Keratinocyte (primary cell): ENCODE measurements at regions not wholly inside any gene's neighbourhood (a gene's known extent, or its start where the extent isn't known, plus 50 kb on each side); places are given as distances from the start of the nearest gene placed in this dataset.

Experiments
- DNase-seq: peaks from one replicate; pipeline ENCODE4 v3.0.0-alpha.2; 2011; ENCODE audit warnings: low read depth, missing footprints, low spot score
- FAIRE-seq: peaks from 2 replicates; lab custom pipeline; 2011; peaks lifted over from hg19 to GRCh38; lab: Jason Lieb, UNC
- H2AFZ ChIP-seq: 2 replicates; pipeline ENCODE4 v1.6.0; 2012; ENCODE audit warnings: low read length, control low read depth, inconsistent platforms; ENCODE audit not compliant: control insufficient read depth
- H3K27ac ChIP-seq: 2 replicates; pipeline ENCODE4 v1.5.1; 2011; ENCODE audit warnings: low read length; ENCODE audit not compliant: control insufficient read depth, insufficient read depth
- H3K27me3 ChIP-seq: 3 replicates; pipeline ENCODE4 v1.6.0; 2011; ENCODE audit warnings: low read length; ENCODE audit not compliant: control insufficient read depth, insufficient read depth; ENCODE audit errors: extremely low read depth
- H3K36me3 ChIP-seq, 2 experiments: 2 replicates in 1 of 2; 3 replicates in 1 of 2; pipeline ENCODE4 v1.5.1; 2011; ENCODE audit warnings: low read length in 2 of 2, mild to moderate bottlenecking in 1 of 2; ENCODE audit not compliant: control insufficient read depth in 2 of 2, insufficient read depth in 2 of 2; ENCODE audit errors: extremely low read depth in 1 of 2
- H3K4me1 ChIP-seq: 3 replicates; pipeline ENCODE4 v1.5.1; 2011; ENCODE audit warnings: low read length; ENCODE audit not compliant: control insufficient read depth, insufficient read depth; ENCODE audit errors: extremely low read depth
- H3K4me2 ChIP-seq: 3 replicates; pipeline ENCODE4 v1.6.0; 2011; ENCODE audit warnings: low read depth, low read length; ENCODE audit not compliant: control insufficient read depth, insufficient read depth; ENCODE audit errors: extremely low read depth
- H3K4me3 ChIP-seq, 3 experiments: fragments of 200-600 bp in 1 of 3; sonication (generic) in 1 of 3; 2 replicates in 2 of 3; 3 replicates in 1 of 3; pipeline ENCODE4 v1.5.1; 2011 to 2016; ENCODE audit warnings: low read length in 3 of 3, mild to moderate bottlenecking in 3 of 3, control low read depth in 2 of 3, inconsistent platforms in 1 of 3, low read depth in 1 of 3, mixed read lengths in 1 of 3, mixed run types in 1 of 3, moderate library complexity in 1 of 3; ENCODE audit not compliant: control insufficient read depth in 2 of 3, insufficient read depth in 2 of 3; ENCODE audit errors: extremely low read depth in 1 of 3
- H3K79me2 ChIP-seq: 2 replicates; pipeline ENCODE4 v1.6.0; 2012; ENCODE audit warnings: low read length; ENCODE audit not compliant: control insufficient read depth, insufficient read depth
- H3K9ac ChIP-seq: 3 replicates; pipeline ENCODE4 v1.6.0; 2011; ENCODE audit warnings: low read length; ENCODE audit not compliant: control insufficient read depth, insufficient read depth; ENCODE audit errors: extremely low read depth
- H3K9me1 ChIP-seq: 3 replicates; pipeline ENCODE4 v1.6.0; 2011; ENCODE audit warnings: low read length; ENCODE audit not compliant: control insufficient read depth, insufficient read depth; ENCODE audit errors: extremely low read depth
- H3K9me3 ChIP-seq: 2 replicates; pipeline ENCODE4 v1.5.1; 2012; ENCODE audit warnings: low read depth, low read length; ENCODE audit not compliant: control insufficient read depth
- H4K20me1 ChIP-seq: 3 replicates; pipeline ENCODE4 v1.6.0; 2011; ENCODE audit warnings: low read length; ENCODE audit not compliant: control insufficient read depth, insufficient read depth; ENCODE audit errors: extremely low read depth
- EZH2 ChIP-seq: IDR thresholded peaks from one replicate; pipeline ENCODE4 v1.6.1; 2012; ENCODE audit warnings: inconsistent platforms, mild to moderate bottlenecking, low read length, moderate library complexity
- dilution Hi-C: fragments of 300-500 bp; cut with MboI; formaldehyde crosslinking; loops from one replicate; pipeline ENCODE4 v1.7.0; 2020; ENCODE audit warnings: low sequenced_read_pairs; ENCODE audit not compliant: extremely low pct_ligation_motif_present
- TF ChIP-seq, protein P1 (sequence below), 3 experiments: IDR thresholded peaks in 1 of 3; conservative IDR thresholded peaks in 1 of 3; optimal IDR thresholded peaks in 1 of 3; 2 replicates in 2 of 3; 3 replicates in 1 of 3; pipeline versions ENCODE3 to v1.5.1; 2011; ENCODE audit warnings: low read length in 3 of 3, mild to moderate bottlenecking in 3 of 3, moderate library complexity in 2 of 3, control low read depth in 1 of 3, inconsistent platforms in 1 of 3; ENCODE audit not compliant: insufficient read depth in 2 of 3; ENCODE audit errors: extremely low read depth in 1 of 3

DNA sequence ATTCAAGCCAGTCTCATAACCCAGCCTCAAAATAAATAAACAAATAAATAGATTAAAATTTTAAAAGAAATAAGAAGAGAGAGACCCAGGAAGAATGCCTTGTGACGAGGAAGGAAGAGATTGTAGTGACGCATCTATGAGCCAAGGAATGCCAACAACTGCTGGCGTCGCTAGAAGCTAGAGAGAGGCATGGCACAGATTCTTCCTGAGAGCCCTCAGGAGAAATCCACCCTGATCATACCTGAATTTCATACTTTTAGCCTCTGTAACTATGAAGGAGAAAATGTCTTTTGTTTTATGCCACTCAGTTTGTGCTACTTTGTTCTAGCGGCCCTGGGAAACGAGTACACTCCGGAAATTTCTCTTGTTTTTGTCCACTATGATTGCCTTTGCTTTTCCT lies 103.9 kb downstream of the C9orf50 start:
- Histone ChIP-seq H3K27me3 (no peaks in the 10 kb centered on the region), H3K79me2 (no peaks in the 10 kb centered on the region), H3K36me3 (no peaks in the 10 kb centered on the region), H3K4me3 (no peak overlapping the region), H3K27ac (no peak overlapping the region), H3K4me2 (no peak overlapping the region), H2AFZ (no peak overlapping the region), H3K9me3 (peaks cover 10% of the 10 kb centered on the region), H3K9me1 (no peaks in the 10 kb centered on the region), H4K20me1 (no peaks in the 10 kb centered on the region), H3K4me1 (no peaks in the 10 kb centered on the region), H3K9ac (no peak overlapping the region)
- FAIRE-seq: no peak
- dilution Hi-C loops: no loop called here
- DNase-seq: no peak
- TF ChIP-seq, protein P1, sequence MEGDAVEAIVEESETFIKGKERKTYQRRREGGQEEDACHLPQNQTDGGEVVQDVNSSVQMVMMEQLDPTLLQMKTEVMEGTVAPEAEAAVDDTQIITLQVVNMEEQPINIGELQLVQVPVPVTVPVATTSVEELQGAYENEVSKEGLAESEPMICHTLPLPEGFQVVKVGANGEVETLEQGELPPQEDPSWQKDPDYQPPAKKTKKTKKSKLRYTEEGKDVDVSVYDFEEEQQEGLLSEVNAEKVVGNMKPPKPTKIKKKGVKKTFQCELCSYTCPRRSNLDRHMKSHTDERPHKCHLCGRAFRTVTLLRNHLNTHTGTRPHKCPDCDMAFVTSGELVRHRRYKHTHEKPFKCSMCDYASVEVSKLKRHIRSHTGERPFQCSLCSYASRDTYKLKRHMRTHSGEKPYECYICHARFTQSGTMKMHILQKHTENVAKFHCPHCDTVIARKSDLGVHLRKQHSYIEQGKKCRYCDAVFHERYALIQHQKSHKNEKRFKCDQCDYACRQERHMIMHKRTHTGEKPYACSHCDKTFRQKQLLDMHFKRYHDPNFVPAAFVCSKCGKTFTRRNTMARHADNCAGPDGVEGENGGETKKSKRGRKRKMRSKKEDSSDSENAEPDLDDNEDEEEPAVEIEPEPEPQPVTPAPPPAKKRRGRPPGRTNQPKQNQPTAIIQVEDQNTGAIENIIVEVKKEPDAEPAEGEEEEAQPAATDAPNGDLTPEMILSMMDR (optimal IDR thresholded peaks at IDR 0.05 in 1 of 3, IDR thresholded peaks at IDR 0.05 in 1 of 3, conservative IDR thresholded peaks at IDR 0.05 in 1 of 3; ENCODE audit: extremely low read depth in 1 of 3, insufficient read depth in 2 of 3, low read length in 3 of 3): no peak
- no peak for TF ChIP-seq EZH2

DNA sequence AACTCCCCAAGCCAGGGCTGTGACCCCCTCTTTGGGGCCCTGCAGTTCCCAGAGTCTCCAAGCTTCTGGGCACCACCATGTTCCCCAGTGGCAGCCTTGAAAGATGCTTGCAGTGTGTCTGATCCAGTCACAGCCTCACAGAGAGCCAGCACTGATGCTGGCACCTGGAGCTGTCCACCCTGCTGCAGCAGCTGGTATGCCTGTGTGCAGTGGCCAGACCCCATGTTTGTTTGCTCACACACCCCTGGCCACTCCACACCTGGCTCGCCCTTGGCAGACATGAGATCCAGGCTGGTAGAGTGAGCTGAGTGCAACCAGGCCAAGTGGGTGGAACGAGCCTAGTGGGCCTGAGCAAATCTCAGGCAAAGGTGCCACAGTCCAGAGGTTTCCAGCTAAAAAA lies 106.0 kb downstream of the C9orf50 start:
- no peak overlapping the region for H3K27ac ChIP-seq
- no peak overlapping the region for H3K4me2 ChIP-seq
- no peaks in the 10 kb centered on the region for H3K36me3 ChIP-seq
- no peaks in the 10 kb centered on the region for H3K4me1 ChIP-seq
- TF ChIP-seq, protein P1 (optimal IDR thresholded peaks at IDR 0.05 in 1 of 3, IDR thresholded peaks at IDR 0.05 in 1 of 3, conservative IDR thresholded peaks at IDR 0.05 in 1 of 3; ENCODE audit: extremely low read depth in 1 of 3, insufficient read depth in 2 of 3, low read length in 3 of 3): no peak
- TF ChIP-seq EZH2: no peak
- H3K4me3 ChIP-seq: no peak overlapping the region
- no peaks in the 10 kb centered on the region for H3K27me3 ChIP-seq
- DNase-seq (no peak), FAIRE-seq (no peak)
- H3K9ac ChIP-seq: no peak overlapping the region
- H3K9me1 ChIP-seq: no peaks in the 10 kb centered on the region
- H3K79me2 ChIP-seq: no peaks in the 10 kb centered on the region
- H4K20me1 ChIP-seq: no peaks in the 10 kb centered on the region
- peaks cover 10% of the 10 kb centered on the region for H3K9me3 ChIP-seq
- dilution Hi-C loops: no loop called here
- no peak overlapping the region for H2AFZ ChIP-seq
